ENCODE measurements at regions not wholly inside any gene's neighbourhood (a gene's known extent, or its start where the extent isn't known, plus 50 kb on each side); places are given as distances from the start of the nearest gene placed in this dataset.

DNA sequence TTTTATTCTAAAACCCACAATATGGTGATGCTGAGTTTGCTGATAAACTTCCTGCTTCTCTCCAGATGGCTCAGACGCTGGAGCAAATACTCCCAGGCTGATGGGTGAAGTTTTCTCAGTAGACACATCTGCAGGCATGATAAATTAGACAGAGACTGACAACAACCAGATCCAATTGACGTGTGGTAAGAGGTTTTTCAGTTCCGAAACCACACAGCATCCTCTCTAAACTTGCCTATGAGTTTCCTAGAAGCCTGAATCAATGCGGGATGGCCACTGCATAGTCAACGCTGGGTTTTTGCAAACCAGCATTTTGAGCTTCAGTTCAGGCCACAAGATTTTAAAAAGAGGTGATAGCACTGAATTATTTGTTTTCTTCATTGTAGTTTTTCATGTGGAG lies 360.3 kb upstream of the ARRDC4 start:
- no peak overlapping the region for H3K4me3 ChIP-seq (replicated peaks in 1 of 4; ENCODE audit: control extremely low read depth in 1 of 4, insufficient read depth in 1 of 4, low read depth in 3 of 4, low read length in 4 of 4)
- no peak overlapping the region for H3K4me2 ChIP-seq (ENCODE audit: extremely low read depth, insufficient read depth, low read length)
- H3K9ac ChIP-seq (ENCODE audit: insufficient read depth, low read length), result no peak overlapping the region
- no peak overlapping the region for H3K27ac ChIP-seq (ENCODE audit: insufficient read depth, low read length)
- no peak overlapping the region for H2AFZ ChIP-seq (ENCODE audit: low read length)
- H3K79me2 ChIP-seq (ENCODE audit: control insufficient read depth, insufficient read depth, low read length), result no peaks in the 10 kb centered on the region
- TF ChIP-seq EZH2 (IDR thresholded peaks at IDR 0.05; ENCODE audit: low read length, missing control alignments), result no peak
- no peaks in the 10 kb centered on the region for H3K4me1 ChIP-seq (ENCODE audit: control insufficient read depth, extremely low read depth, insufficient read depth, low read length)
- no peaks in the 10 kb centered on the region for H4K20me1 ChIP-seq (ENCODE audit: control insufficient read depth, extremely low read depth, insufficient read depth, low read length)
- no peaks in the 10 kb centered on the region for H3K36me3 ChIP-seq (ENCODE audit: control insufficient read depth, insufficient read depth, low read length)
- H3K9me3 ChIP-seq (ENCODE audit: control insufficient read depth, insufficient read depth, low read depth, low read length), result no peaks in the 10 kb centered on the region
- no peaks in the 10 kb centered on the region for H3K27me3 ChIP-seq (ENCODE audit: control insufficient read depth, insufficient read depth, low read length)
- no peak for DNase-seq (ENCODE audit: low read depth in 2 of 2)

DNA sequence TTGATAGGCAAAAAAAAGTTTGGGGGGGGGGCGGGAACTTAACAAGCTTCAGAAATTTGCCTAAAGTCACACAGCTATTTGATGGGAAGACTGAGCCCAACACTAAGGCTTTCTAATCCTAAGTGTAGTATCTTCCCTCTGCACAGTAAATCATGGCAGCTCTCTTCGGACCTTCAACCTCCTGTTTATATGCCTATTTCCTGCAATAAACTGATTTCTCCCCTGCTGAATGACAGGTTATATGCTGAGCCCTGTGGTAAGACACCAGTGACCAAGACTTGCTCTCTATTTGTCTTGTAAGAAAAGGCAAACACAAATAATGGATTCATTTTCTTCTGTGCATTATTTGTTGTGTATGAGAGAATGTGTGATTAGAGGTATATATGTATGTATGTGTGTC lies 355.8 kb upstream of the ARRDC4 start:
- Histone ChIP-seq H3K4me1 (ENCODE audit: control insufficient read depth, extremely low read depth, insufficient read depth, low read length) (no peaks in the 10 kb centered on the region), H3K27ac (ENCODE audit: insufficient read depth, low read length) (no peak overlapping the region), H3K36me3 (ENCODE audit: control insufficient read depth, insufficient read depth, low read length) (no peaks in the 10 kb centered on the region), H3K79me2 (ENCODE audit: control insufficient read depth, insufficient read depth, low read length) (no peaks in the 10 kb centered on the region), H3K9me3 (ENCODE audit: control insufficient read depth, insufficient read depth, low read depth, low read length) (no peaks in the 10 kb centered on the region), H4K20me1 (ENCODE audit: control insufficient read depth, extremely low read depth, insufficient read depth, low read length) (no peaks in the 10 kb centered on the region), H3K4me3 (replicated peaks in 1 of 4; ENCODE audit: control extremely low read depth in 1 of 4, insufficient read depth in 1 of 4, low read depth in 3 of 4, low read length in 4 of 4) (no peak overlapping the region), H3K4me2 (ENCODE audit: extremely low read depth, insufficient read depth, low read length) (no peak overlapping the region), H3K27me3 (ENCODE audit: control insufficient read depth, insufficient read depth, low read length) (no peaks in the 10 kb centered on the region), H3K9ac (ENCODE audit: insufficient read depth, low read length) (no peak overlapping the region), H2AFZ (ENCODE audit: low read length) (no peak overlapping the region)
- no peak for DNase-seq (ENCODE audit: low read depth in 2 of 2)
- TF ChIP-seq EZH2 (IDR thresholded peaks at IDR 0.05; ENCODE audit: low read length, missing control alignments), result no peak
- TF ChIP-seq, protein P1, sequence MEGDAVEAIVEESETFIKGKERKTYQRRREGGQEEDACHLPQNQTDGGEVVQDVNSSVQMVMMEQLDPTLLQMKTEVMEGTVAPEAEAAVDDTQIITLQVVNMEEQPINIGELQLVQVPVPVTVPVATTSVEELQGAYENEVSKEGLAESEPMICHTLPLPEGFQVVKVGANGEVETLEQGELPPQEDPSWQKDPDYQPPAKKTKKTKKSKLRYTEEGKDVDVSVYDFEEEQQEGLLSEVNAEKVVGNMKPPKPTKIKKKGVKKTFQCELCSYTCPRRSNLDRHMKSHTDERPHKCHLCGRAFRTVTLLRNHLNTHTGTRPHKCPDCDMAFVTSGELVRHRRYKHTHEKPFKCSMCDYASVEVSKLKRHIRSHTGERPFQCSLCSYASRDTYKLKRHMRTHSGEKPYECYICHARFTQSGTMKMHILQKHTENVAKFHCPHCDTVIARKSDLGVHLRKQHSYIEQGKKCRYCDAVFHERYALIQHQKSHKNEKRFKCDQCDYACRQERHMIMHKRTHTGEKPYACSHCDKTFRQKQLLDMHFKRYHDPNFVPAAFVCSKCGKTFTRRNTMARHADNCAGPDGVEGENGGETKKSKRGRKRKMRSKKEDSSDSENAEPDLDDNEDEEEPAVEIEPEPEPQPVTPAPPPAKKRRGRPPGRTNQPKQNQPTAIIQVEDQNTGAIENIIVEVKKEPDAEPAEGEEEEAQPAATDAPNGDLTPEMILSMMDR (conservative IDR thresholded peaks at IDR 0.05 in 1 of 2, IDR thresholded peaks at IDR 0.05 in 1 of 2; ENCODE audit: low read depth in 1 of 2, low read length in 2 of 2), result no peak

DNA sequence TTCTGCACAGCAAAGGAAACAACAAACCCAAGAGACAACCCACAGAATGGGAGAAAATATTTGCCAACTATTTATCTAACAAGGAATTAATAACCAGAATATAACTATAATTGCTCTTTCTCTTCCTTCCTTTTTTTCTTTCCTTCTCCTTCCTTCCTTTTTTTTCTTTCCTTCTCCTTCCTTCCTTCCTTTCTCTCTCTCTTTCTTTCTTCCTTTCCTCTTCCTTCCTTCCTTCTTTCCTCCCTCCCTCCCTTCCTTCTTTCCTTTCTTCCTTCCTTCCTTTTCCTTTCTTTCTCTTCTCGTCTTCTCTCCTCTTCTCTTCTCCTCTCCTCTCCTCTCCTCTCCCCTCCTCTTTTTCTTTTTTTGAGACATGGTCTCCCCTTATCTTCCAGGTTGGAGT lies 345.4 kb upstream of the ARRDC4 start:
- no peak overlapping the region for H3K4me3 ChIP-seq (replicated peaks in 1 of 4; ENCODE audit: control extremely low read depth in 1 of 4, insufficient read depth in 1 of 4, low read depth in 3 of 4, low read length in 4 of 4)

More for the DNA sequence above, 345.4 kb upstream of the ARRDC4 start:
- TF ChIP-seq EZH2 (IDR thresholded peaks at IDR 0.05; ENCODE audit: low read length, missing control alignments), result no peak
- TF ChIP-seq, protein P1 (conservative IDR thresholded peaks at IDR 0.05 in 1 of 2, IDR thresholded peaks at IDR 0.05 in 1 of 2; ENCODE audit: low read depth in 1 of 2, low read length in 2 of 2), result no peak
- Histone ChIP-seq H4K20me1 (ENCODE audit: control insufficient read depth, extremely low read depth, insufficient read depth, low read length) (no peaks in the 10 kb centered on the region), H3K4me1 (ENCODE audit: control insufficient read depth, extremely low read depth, insufficient read depth, low read length) (no peaks in the 10 kb centered on the region), H2AFZ (ENCODE audit: low read length) (no peak overlapping the region), H3K27me3 (ENCODE audit: control insufficient read depth, insufficient read depth, low read length) (no peaks in the 10 kb centered on the region), H3K9ac (ENCODE audit: insufficient read depth, low read length) (no peak overlapping the region), H3K36me3 (ENCODE audit: control insufficient read depth, insufficient read depth, low read length) (no peaks in the 10 kb centered on the region), H3K27ac (ENCODE audit: insufficient read depth, low read length) (no peak overlapping the region), H3K4me2 (ENCODE audit: extremely low read depth, insufficient read depth, low read length) (no peak overlapping the region), H3K79me2 (ENCODE audit: control insufficient read depth, insufficient read depth, low read length) (no peaks in the 10 kb centered on the region), H3K9me3 (ENCODE audit: control insufficient read depth, insufficient read depth, low read depth, low read length) (no peaks in the 10 kb centered on the region)
- no peak for DNase-seq (ENCODE audit: low read depth in 2 of 2)

All from fibroblast of lung (primary cell).